22Rv1 (cell line): ENCODE measurements at regions not wholly inside any gene's neighbourhood (a gene's known extent, or its start where the extent isn't known, plus 50 kb on each side); places are given as distances from the start of the nearest gene placed in this dataset.

ENCODE experiments used
- H3K27ac ChIP-seq: fragments of 450-650 bp; 2 replicates; pipeline ENCODE4 v1.5.1; 2017
- CTCF ChIP-seq: fragments of 450-650 bp; IDR thresholded peaks from 2 replicates; pipeline ENCODE4 v1.5.1; 2017; ENCODE audit warnings: mild to moderate bottlenecking
- ZFX ChIP-seq: fragments of 450-650 bp; IDR thresholded peaks from 2 replicates; pipeline ENCODE4 v1.6.1; 2017; ENCODE audit warnings: antibody characterized with exemption, borderline replicate concordance

GRCh38 chr10:125263551-125263950 is 103.2 kb upstream of the CTBP2 start:
- TF ChIP-seq ZFX = no peak
- no peak overlapping the region for H3K27ac ChIP-seq

- TF ChIP-seq CTCF (no peak), ZFX (no peak)
These were observed 102.6 kb upstream of the CTBP2 start for GRCh38 chr10:125262920-125263319.

GRCh38 chr10:125262409-125262808 is 102.0 kb upstream of the CTBP2 start:
- no peak overlapping the region for H3K27ac ChIP-seq
- TF ChIP-seq CTCF (no peak), ZFX (no peak)

More at GRCh38 chr10:125262920-125263319, 102.6 kb upstream of the CTBP2 start:
- no peak overlapping the region for H3K27ac ChIP-seq

- no peak overlapping the region for H3K27ac ChIP-seq
- TF ChIP-seq ZFX (no peak), CTCF (no peak)
These were observed 101.3 kb upstream of the CTBP2 start for GRCh38 chr10:125261491-125262186.

GRCh38 chr10:125260260-125260659 is 99.9 kb upstream of the CTBP2 start:
- no peak overlapping the region for H3K27ac ChIP-seq
- no peak for TF ChIP-seq ZFX
- no peak for TF ChIP-seq CTCF

GRCh38 chr10:125259651-125260050 is 99.3 kb upstream of the CTBP2 start:
- no peak overlapping the region for H3K27ac ChIP-seq

GRCh38 chr10:125258676-125259075 is 98.3 kb upstream of the CTBP2 start:
- TF ChIP-seq CTCF = no peak
- no peak for TF ChIP-seq ZFX
- H3K27ac ChIP-seq = no peak overlapping the region

More at GRCh38 chr10:125259651-125260050, 99.3 kb upstream of the CTBP2 start:
- TF ChIP-seq ZFX (no peak), CTCF (no peak)
